Epidermal melanocyte (primary cell): ENCODE measurements at regions not wholly inside any gene's neighbourhood (a gene's known extent, or its start where the extent isn't known, plus 50 kb on each side); places are given as distances from the start of the nearest gene placed in this dataset.
"Not testable (repeated sequence)": the region's sequence is repeated elsewhere in the genome, so short reads cannot be mapped to it uniquely, and the experiment has no call there.

Experiments
- DNase-seq: peaks from one replicate; pipeline ENCODE4 v3.0.0; 2011; ENCODE audit warnings: low spot score; ENCODE audit not compliant: insufficient read length

DNA sequence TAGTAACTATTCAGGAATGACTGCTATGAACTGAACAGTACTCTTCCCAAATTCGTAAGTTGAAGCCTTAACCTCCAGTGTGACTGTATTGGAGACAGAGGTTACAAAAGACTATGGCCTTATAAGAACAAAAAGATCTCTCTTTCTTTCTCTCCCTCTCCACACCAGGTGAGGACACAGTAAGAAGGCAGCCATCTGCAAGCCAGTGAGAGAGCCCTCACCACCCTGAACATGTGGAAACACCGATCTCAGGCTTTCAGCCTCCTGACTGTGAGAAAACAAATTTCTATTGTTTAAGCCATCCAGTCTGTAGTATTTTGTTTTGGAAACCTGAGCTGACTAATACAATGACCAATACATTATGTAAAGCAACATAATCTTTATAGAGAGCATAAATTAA, 888.9 kb downstream of the SLITRK1 start:
- no peak for DNase-seq

DNA sequence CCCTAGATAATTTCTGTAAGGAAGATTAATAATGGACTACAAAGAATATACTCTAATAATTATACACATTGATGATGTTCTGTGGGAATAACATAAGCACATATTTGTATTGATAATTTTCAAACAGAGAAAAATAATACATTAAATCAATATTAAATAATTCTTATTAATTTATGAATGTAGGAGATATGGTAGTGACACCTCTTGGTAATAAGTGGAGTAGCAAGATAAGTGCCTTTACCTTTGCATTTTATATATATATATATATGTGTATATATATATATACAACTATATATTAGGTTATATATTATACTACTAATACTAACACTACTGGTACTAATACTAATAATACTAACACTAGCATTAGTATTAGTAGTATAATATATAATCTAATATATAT, 905.8 kb downstream of the SLITRK1 start:
- no peak for DNase-seq

DNA sequence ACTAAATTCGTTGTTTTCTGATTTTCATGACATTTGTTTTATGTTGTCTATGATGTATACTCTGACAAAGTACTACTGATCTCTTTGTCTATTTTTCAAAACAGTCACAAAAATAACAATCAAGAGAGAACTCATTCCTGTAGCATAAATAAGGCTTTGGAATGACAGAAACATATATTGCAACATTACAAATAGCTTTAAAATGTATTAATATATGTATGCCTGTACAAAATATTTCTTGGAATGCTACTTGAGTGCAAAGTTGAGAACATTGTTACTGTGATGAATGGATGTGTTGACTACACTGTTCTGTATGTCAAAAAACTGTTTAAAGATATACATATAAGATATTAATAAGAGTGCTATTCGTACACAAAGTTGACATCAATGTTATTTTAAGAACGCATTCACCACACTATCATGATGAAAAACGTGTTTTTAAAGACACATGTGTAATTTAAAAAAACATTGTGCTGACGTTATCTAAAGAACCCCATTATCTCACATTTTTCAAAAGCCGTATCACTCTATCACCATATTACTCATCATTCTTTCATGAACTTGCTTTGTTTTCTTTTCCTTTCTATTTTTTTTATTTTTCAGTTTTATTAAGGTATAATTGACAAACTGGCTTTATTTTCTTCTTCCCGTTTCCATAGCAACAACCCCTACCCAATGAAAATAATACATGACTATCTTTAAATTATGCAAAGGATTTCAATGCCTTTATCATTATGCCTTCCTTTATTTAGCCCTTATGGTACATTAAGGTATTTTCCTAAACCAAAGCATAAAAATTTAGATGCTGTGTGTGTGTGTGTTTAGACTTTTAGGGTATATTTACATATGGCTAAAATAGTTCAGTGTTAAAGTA, 918.8 kb downstream of the SLITRK1 start:
- DNase-seq: no peak

GRCh38 chr13:82962397-82962796, 919.9 kb downstream of the SLITRK1 start:
- DNase-seq: no peak

DNA sequence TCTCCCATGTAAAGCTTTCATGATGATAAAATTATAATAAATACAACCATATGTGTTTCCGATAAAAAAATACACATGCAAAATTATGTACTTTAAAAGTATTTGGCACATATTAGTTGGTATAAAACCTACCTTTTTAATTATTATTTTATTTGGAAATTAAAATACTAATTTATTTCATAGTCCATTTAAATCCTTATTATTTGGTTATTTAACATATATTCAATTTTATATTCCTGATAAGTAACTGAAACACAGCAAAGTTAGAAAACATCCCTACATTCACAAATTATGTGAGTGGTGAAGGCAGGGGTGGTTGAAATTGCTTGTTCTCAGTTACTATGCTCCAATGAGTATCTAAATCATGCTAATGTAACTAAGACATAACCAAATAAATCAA, 920.5 kb downstream of the SLITRK1 start:
- DNase-seq: no peak

DNA sequence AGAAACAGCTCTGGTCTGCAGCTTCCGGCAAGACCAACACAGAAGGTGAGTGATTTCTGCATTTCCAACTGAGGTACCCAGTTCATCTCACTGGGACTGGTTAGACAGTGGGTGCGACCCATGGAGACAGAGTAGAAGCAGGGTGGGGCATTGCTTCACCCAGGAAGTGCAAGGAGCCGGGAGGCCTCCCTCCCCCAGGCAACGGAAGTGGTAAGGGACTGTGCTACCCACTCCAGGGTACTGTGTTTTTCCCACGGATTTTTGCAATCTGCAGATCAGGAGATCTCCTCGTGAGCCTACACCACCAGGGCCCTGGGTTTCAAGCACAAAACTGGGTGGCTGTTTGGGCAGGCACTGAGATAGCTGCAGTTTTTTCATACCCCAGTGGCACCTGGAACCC, 929.9 kb downstream of the SLITRK1 start:
- DNase-seq: not testable (repeated sequence)

GRCh38 chr13:82947683-82948082, 934.6 kb downstream of the SLITRK1 start:
- no peak for DNase-seq

DNA sequence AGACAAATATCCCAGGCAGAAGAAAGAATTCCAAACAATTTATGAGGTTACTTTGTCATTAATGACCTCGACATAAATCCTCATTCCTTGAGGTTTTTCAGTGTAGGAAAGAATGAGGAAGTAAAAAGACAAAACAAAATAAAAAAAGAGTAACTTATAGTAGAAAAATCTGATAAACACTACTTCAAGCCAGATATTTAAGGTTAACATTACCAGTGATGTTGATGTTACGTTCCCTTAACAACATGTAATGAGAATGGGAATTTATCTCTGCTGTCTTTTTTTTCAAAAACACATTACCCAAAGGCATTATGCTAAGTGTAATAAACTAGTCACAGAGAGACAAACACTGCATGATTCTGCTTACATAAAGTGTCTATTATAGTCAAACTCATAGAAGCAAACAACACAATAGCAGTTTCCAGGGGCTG, 935.1 kb downstream of the SLITRK1 start:
- no peak for DNase-seq

DNA sequence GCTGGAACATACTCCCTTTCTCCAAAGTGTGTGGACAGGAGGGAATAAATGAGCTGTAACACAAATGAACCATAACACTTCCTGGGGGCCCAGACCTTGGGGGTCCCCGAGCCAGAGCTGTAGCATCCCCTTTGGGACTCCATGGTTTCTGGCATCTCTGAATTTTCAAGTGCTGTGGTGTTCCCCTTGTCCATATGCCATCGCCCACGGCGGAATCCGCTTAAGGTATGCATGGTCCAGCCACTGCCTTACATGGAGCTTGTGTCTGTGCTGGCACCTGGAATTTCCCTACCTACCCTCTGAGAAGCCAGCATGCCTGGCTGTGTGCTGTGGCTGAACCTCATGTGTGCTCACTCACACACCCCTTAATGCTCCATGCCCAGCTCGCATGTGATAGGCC, 943.6 kb downstream of the SLITRK1 start:
- DNase-seq: no peak

DNA sequence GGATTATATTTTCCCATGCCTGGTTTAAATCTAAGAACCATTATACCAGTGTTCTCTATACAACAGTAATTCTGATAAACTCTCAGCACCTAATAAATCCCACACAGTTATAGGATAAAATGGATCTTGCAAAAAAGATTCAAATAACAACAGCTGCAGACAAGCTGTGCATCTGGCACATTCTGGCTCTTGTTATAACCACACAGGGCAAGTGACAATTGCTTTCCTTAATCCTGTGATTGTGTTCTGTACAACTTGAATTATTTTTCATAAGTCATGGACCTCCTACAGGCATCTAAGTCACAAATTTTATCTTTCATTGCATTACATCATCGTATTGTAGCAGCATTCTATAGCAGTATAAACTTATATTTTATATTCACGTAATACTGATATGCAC, 948.3 kb downstream of the SLITRK1 start:
- DNase-seq: no peak

- DNase-seq: no peak
These were observed 957.2 kb downstream of the SLITRK1 start for GRCh38 chr13:82925114-82925513.

- no peak for DNase-seq
These were observed 964.3 kb downstream of the SLITRK1 start for GRCh38 chr13:82917984-82918383.

DNA sequence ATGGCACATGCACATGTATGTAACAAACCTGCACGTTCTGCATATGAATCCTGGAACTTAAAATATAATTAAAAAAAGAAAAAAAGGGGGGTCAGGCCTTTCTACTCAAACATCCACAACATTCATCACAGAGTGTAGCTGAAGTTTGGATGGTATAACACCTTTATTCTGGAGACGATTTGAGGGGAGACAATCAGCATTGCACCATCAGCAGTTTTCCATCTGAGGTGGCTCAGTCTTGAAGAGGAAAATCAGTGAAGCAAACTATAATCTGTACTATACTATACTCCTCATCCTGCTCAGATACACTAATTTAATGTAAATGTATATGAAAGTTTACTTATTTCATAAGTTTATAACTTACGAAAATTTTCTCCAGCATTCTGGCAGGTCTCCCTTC, 969.7 kb downstream of the SLITRK1 start:
- DNase-seq: no peak

DNA sequence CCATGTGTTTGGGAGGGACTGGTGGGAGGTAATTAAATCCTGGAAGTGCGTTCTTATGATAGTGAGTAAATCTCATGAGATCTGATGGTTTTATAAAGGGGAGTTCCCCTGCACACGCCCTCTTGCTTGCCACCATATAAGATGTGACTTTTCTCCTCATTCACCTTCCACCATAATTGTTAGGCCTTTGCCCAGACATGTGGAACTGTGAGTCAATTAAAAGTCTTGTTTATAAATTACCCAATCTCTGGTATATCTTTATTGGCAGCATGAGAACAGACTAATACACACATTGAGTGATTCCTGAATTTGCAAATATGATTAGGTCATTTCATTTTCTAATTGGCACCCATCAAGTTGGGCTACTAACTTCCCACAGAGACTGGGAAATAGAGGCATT, 977.2 kb downstream of the SLITRK1 start:
- DNase-seq: no peak

DNA sequence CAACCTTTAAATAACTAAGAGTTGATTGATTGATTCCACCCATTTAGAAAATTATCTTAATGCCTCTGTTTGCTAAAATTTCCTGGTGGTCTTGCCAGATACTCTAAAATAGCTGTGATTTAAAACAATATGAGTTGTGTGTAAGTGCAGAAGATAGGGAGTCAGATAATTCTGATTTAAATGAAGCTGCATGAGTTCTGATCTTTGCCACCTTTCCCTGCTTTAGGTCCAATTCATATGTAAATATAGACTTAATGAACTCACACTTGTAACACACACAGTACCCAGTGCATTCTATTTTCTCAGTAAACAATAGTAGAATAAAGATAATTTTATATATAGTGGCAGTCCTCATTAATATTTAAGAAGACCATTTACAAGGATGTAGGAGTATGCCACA, 981.8 kb downstream of the SLITRK1 start:
- DNase-seq: no peak

GRCh38 chr13:82898586-82898985, 983.7 kb downstream of the SLITRK1 start:
- no peak for DNase-seq

DNA sequence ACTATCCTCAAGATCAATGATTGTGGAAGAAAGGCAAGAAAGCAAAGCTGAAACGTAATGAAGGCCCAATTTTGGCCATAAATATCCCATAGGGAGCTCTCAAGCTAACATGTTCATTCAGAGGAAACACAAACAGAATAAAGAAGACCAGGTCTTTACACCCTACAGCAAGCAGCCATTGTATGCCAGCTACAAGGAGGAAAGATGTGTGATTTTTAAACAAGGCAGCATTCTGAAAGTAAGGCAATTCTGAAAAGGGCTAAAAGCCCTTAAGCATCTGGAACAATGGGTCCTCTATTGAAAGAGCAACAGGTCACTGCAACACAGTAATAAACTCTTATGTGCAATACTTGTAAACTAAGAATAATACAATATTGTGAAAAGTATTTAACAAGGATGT, 1002.4 kb downstream of the SLITRK1 start:
- DNase-seq: no peak

DNA sequence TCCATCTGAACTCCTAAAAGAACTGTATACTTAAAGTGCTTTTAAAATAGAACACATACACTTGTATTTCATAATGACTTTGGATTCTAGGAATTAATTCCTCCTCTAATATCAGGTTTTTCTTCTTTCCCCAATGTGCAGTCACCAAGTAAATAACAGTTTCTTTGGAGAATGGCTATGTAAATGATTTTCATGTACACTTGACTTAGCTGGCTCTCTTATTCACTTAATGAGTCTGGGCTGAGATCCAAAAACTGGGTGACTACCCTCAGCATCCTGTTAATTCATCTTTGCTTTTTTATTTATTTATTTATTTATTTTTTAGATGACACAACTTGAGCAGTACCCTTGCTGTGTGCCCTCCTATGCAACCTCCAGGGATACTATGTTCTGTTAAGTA, 1003.7 kb downstream of the SLITRK1 start:
- no peak for DNase-seq

GRCh38 chr13:82867284-82867683, 1015.0 kb downstream of the SLITRK1 start:
- DNase-seq: no peak

DNA sequence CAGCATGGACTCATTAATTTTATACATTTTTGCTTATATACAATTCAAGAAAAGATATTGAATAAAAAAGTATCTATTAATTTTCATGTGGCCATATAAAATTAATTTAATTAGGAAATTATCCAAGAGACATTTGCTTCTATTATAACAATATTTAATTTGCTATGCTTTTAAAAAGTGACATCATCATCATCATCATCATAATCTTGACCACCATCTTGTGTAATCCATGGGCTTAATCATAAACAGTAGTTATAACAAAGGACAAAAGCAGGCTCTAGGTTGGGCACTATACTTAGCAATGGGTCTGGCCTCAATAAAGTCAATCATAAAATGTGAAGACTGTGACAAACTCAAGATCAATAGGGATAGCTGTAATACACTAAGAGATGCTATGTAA, 1031.6 kb downstream of the SLITRK1 start:
- DNase-seq: no peak

DNA sequence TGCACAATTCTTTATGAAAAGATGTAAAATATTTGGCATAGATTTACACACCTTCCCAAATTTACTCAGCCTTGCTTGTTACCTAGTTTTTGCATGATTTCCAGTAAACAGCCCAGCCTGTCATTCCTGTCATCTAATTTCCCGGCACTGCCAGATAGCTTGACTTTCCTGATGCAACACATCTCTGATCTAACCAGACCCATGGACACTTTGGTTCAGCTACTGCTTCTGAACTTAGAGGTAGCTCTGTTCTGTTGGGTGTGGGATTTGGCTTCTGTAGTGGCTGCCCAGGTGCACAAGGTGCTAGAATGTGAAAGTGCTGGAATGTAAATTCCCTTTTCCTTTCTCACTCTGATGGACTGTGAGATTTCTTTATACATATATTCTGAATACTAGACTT, 1033.5 kb downstream of the SLITRK1 start:
- DNase-seq: no peak

DNA sequence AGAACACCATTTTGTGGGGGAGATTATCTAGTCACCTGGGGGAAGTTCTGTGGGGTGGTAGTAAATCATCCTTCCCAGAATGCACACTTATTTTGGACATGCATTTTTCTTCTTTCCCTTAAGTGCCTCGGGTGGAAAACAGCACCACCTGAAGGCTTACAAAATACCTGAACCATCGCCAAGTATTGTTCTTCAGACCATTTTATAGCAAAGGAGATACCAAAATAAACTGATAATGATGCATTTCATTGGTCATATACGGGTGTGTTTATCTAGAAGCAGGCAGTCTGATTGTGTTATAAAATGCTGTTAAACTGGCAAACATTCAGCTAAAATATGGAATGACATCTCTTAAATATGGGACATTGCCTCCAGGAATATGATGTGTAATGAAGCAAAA, 1034.7 kb downstream of the SLITRK1 start:
- no peak for DNase-seq

DNA sequence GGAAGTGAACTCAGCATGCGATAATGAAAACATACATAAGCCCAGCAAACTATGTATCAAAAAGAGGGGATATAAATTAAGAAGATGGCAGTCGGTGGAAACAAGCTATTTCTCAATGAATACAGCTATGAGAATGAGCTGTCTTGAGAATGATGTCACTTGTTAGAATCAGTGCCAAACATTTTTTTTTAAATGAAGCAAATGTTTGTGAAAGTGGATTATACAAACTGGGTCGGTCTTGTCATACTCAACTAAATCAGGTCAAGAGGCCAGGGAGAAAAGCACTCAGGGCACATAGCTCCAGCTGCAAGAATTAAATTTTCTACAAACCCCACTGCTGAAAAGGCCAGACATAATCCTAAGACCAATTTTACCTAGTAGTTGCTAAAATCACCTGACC, 1048.4 kb downstream of the SLITRK1 start:
- no peak for DNase-seq

GRCh38 chr13:82829040-82829439, 1053.2 kb downstream of the SLITRK1 start:
- DNase-seq: no peak
